CD14-positive monocyte (primary cell): ENCODE measurements at regions not wholly inside any gene's neighbourhood (a gene's known extent, or its start where the extent isn't known, plus 50 kb on each side); places are given as distances from the start of the nearest gene placed in this dataset.

ENCODE experiments used
- DNase-seq, 3 donors: peaks; one replicate each; pipeline ENCODE4 v3.0.0-alpha.2; 2011 to 2022
- H2AFZ ChIP-seq: 2 replicates; pipeline ENCODE4 v1.6.0; 2012; ENCODE audit warnings: mild to moderate bottlenecking, low read depth, low read length, inconsistent platforms; ENCODE audit not compliant: insufficient read depth, poor library complexity, severe bottlenecking
- H3K27ac ChIP-seq, 2 donors: 1 replicate in 1 of 2; 2 replicates in 1 of 2; pipeline ENCODE4 v1.5.1; 2012 to 2013; ENCODE audit warnings: low read length in 2 of 2, control low read depth in 1 of 2, inconsistent platforms in 1 of 2, low read depth in 1 of 2, mild to moderate bottlenecking in 1 of 2
- H3K27me3 ChIP-seq, 2 donors: one replicate each; pipeline versions ENCODE4 v1.6.0 to v1.6.1; 2011 to 2013; ENCODE audit warnings: low read length in 2 of 2; ENCODE audit not compliant: control insufficient read depth in 2 of 2, insufficient read depth in 2 of 2
- H3K36me3 ChIP-seq, 2 donors: replicated peaks in 1 of 2; 1 replicate in 1 of 2; 2 replicates in 1 of 2; pipeline versions ENCODE4 v1.5.1 to v1.6.1; 2012 to 2013; ENCODE audit warnings: low read length in 2 of 2, control low read depth in 1 of 2, inconsistent platforms in 1 of 2, mild to moderate bottlenecking in 1 of 2; ENCODE audit not compliant: insufficient read depth in 2 of 2, control insufficient read depth in 1 of 2
- H3K4me1 ChIP-seq, 2 donors: 1 replicate in 1 of 2; 2 replicates in 1 of 2; pipeline versions ENCODE4 v1.5.1 to v1.6.1; 2012 to 2013; ENCODE audit warnings: low read length in 2 of 2, control low read depth in 1 of 2, inconsistent platforms in 1 of 2, mild to moderate bottlenecking in 1 of 2, moderate library complexity in 1 of 2; ENCODE audit not compliant: insufficient read depth in 2 of 2, control insufficient read depth in 1 of 2
- H3K4me2 ChIP-seq: replicated peaks from 2 replicates; pipeline ENCODE3; 2012; ENCODE audit warnings: low read length, moderate library complexity, mild to moderate bottlenecking; ENCODE audit not compliant: poor library complexity, severe bottlenecking; ENCODE audit errors: extremely low read depth
- H3K4me3 ChIP-seq, 3 experiments: fragments of 200-600 bp in 1 of 3; sonication (generic) in 1 of 3; replicated peaks in 1 of 3; 1 replicate in 2 of 3; 2 replicates in 1 of 3; pipeline ENCODE4 v1.5.1; 2011 to 2013; ENCODE audit warnings: low read length in 3 of 3, mild to moderate bottlenecking in 3 of 3, control low read depth in 2 of 3, low read depth in 2 of 3, inconsistent platforms in 1 of 3, moderate library complexity in 1 of 3
- H3K79me2 ChIP-seq: 2 replicates; pipeline ENCODE4 v1.6.0; 2012; ENCODE audit warnings: mild to moderate bottlenecking, control low read depth, inconsistent platforms, low read length, moderate library complexity; ENCODE audit not compliant: insufficient read depth
- H3K9ac ChIP-seq: 2 replicates; pipeline ENCODE4 v1.6.0; 2017; ENCODE audit warnings: low read length, mild to moderate bottlenecking; ENCODE audit not compliant: insufficient read depth, poor library complexity, severe bottlenecking
- H3K9me3 ChIP-seq, 2 donors: replicated peaks in 1 of 2; 1 replicate in 1 of 2; 2 replicates in 1 of 2; pipeline versions ENCODE4 v1.5.1 to v1.6.1; 2012 to 2013; ENCODE audit warnings: low read length in 2 of 2, control low read depth in 1 of 2; ENCODE audit not compliant: control insufficient read depth in 1 of 2, insufficient read depth in 1 of 2
- H4K20me1 ChIP-seq: 2 replicates; pipeline ENCODE4 v1.6.0; 2012; ENCODE audit warnings: mild to moderate bottlenecking, low read length, control low read depth, moderate library complexity; ENCODE audit not compliant: insufficient read depth
- H3K27ac Mint-ChIP-seq, 7 donors: one replicate each; pipeline ENCODE4 v1.8.0; 2020; ENCODE audit warnings: mild to moderate bottlenecking in 7 of 7, mixed read lengths in 7 of 7, moderate library complexity in 6 of 7, inconsistent platforms in 2 of 7
- H3K27me3 Mint-ChIP-seq, 3 donors: one replicate each; pipeline ENCODE4 v1.8.0; 2021 to 2022; ENCODE audit warnings: low read depth in 3 of 3, mild to moderate bottlenecking in 3 of 3, mixed read lengths in 3 of 3, moderate library complexity in 3 of 3, inconsistent platforms in 1 of 3
- H3K36me3 Mint-ChIP-seq, 2 donors: one replicate each; pipeline ENCODE4 v1.8.0; 2020; ENCODE audit warnings: mixed read lengths in 2 of 2, inconsistent platforms in 1 of 2, mild to moderate bottlenecking in 1 of 2
- H3K4me1 Mint-ChIP-seq: one replicate; pipeline ENCODE4 v1.8.0; 2020; ENCODE audit warnings: mild to moderate bottlenecking, mixed read lengths
- H3K4me3 Mint-ChIP-seq, 2 donors: one replicate each; pipeline ENCODE4 v1.8.0; 2020; ENCODE audit warnings: mild to moderate bottlenecking in 2 of 2, mixed read lengths in 2 of 2, moderate library complexity in 1 of 2
- H3K9me3 Mint-ChIP-seq, 7 donors: one replicate each; pipeline ENCODE4 v1.8.0; 2020 to 2022; ENCODE audit warnings: mixed read lengths in 7 of 7, mild to moderate bottlenecking in 6 of 7, moderate library complexity in 6 of 7, inconsistent platforms in 2 of 7
- WGBS: methylation state at CpG from one replicate; pipeline ENCODE4 v1.1.5; 2013; ENCODE audit warnings: missing lambda C conversion rate; ENCODE audit not compliant: insufficient coverage; 5-methylcytosine and 5-hydroxymethylcytosine counted together
- intact Hi-C, 2 donors: fragments of 100-400 bp; cut with micrococcal nuclease; formaldehyde crosslinking; loops; one replicate each; pipeline versions ENCODE4 v1.15.0 to v1.15.1; 2023
- TF ChIP-seq, protein P1 (sequence below): fragments of 200-600 bp; IDR thresholded peaks from one replicate; pipeline ENCODE4 v1.8.0; 2022; ENCODE audit warnings: antibody characterized with exemption, mild to moderate bottlenecking

DNA sequence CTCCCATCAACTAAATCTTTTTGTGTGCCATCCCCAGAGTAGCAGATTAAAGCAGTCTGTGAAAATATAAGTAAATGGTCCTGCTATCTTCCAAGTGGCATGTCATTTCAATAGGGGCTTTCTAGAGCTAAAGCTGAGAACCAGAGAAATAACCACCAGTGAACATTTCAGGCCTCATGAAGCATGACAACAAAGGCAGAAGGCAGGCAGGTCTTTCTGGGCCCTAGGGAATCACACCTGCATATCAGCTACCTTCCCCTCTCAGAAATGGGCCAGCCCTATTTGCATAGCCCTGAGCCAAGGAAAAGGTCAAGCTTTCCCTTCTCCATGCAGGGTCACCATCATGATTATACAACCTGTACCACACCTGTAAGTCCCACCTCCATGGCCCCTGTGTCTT, 205.3 kb downstream of the DEPDC1B start:
- intact Hi-C loops: no loop called here
- Histone ChIP-seq H3K27ac (no peak overlapping the region), H3K79me2 (no peaks in the 10 kb centered on the region), H4K20me1 (no peaks in the 10 kb centered on the region), H3K4me2 (no peak overlapping the region), H3K4me1 (no peaks in the 10 kb centered on the region), H3K9ac (no peak overlapping the region), H3K9me3 (no peaks in the 10 kb centered on the region), H3K4me3 (no peak overlapping the region), H2AFZ (no peak overlapping the region), H3K27me3 (no peaks in the 10 kb centered on the region), H3K36me3 (no peaks in the 10 kb centered on the region)
- no peak for DNase-seq
- Mint-ChIP-seq H3K4me1 (no peaks in the 10 kb centered on the region), H3K27ac (no peak overlapping the region), H3K36me3 (no peaks in the 10 kb centered on the region), H3K4me3 (no peak overlapping the region), H3K9me3 (peaks cover 0 to 3% (median 0%) of the 10 kb centered on the region in 7 donors), H3K27me3 (peaks cover 0 to 2% (median 1%) of the 10 kb centered on the region in 3 donors)
- TF ChIP-seq, protein P1, sequence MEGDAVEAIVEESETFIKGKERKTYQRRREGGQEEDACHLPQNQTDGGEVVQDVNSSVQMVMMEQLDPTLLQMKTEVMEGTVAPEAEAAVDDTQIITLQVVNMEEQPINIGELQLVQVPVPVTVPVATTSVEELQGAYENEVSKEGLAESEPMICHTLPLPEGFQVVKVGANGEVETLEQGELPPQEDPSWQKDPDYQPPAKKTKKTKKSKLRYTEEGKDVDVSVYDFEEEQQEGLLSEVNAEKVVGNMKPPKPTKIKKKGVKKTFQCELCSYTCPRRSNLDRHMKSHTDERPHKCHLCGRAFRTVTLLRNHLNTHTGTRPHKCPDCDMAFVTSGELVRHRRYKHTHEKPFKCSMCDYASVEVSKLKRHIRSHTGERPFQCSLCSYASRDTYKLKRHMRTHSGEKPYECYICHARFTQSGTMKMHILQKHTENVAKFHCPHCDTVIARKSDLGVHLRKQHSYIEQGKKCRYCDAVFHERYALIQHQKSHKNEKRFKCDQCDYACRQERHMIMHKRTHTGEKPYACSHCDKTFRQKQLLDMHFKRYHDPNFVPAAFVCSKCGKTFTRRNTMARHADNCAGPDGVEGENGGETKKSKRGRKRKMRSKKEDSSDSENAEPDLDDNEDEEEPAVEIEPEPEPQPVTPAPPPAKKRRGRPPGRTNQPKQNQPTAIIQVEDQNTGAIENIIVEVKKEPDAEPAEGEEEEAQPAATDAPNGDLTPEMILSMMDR: no peak

DNA sequence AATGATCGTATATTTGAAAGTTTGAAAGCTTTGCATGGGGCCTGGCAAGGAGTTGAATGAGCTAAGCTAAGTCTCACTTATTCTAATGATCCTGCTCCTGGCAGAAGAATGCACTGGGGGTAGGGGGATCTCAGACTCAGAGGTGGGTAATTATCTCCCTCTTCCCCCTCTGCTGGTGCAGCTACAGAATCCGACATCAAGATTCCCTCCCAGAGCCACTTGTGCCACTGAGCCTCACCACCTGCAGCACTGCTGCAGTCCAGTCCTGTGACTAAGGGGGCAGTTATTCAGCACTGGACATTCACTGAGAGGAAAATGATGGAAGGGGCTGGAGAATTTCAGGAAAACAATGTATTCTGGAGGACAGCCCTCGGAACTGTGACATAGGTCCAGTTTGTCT, 205.8 kb downstream of the DEPDC1B start:
- Histone ChIP-seq H4K20me1 (no peaks in the 10 kb centered on the region), H3K79me2 (no peaks in the 10 kb centered on the region), H3K9ac (no peak overlapping the region), H3K4me2 (no peak overlapping the region), H3K4me3 (no peak overlapping the region), H3K9me3 (no peaks in the 10 kb centered on the region), H3K36me3 (no peaks in the 10 kb centered on the region), H3K27me3 (no peaks in the 10 kb centered on the region), H3K4me1 (no peaks in the 10 kb centered on the region), H2AFZ (no peak overlapping the region), H3K27ac (no peak overlapping the region)
- Mint-ChIP-seq H3K9me3 (peaks cover 0 to 3% (median 0%) of the 10 kb centered on the region in 7 donors), H3K4me3 (no peak overlapping the region), H3K27ac (no peak overlapping the region), H3K36me3 (no peaks in the 10 kb centered on the region), H3K4me1 (no peaks in the 10 kb centered on the region), H3K27me3 (peaks cover 0 to 1% (median 0%) of the 10 kb centered on the region in 3 donors)
- WGBS: 100% methylated on average over 1 of the region's 3 CpGs
- intact Hi-C loops: no loop called here
- DNase-seq: no peak
- TF ChIP-seq, protein P1: no peak
